NCI-H748 treated with DMSO at 0.1 percent for 48 hours (cell line): ENCODE measurements at regions not wholly inside any gene's neighbourhood (a gene's known extent, or its start where the extent isn't known, plus 50 kb on each side); places are given as distances from the start of the nearest gene placed in this dataset.

Experiments used
- DNase-seq: peaks from one replicate; lab custom pipeline; 2025; lab: John Stamatoyannopoulos, UW

GRCh38 chr7:16001477-16001876, 315.0 kb upstream of the MEOX2 start:
- no peak for DNase-seq

DNA sequence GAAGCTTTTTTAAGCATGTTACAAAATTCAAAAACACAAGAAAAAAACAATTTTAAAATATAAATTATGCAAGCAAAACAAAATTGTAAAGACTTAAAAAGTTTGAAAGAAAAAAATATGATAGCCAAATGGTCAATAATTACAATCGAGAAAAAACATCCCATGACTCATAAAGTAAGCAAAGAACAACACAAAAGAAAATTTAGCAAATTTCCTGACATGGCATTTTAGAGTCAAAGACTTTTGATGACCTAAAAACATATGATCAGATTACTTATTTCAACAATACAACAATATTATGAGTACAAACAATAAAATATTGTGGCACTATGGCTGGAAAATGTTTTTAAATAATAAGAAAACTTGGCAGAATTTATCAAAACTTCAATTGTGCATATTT, 312.1 kb upstream of the MEOX2 start:
- DNase-seq = no peak

DNA sequence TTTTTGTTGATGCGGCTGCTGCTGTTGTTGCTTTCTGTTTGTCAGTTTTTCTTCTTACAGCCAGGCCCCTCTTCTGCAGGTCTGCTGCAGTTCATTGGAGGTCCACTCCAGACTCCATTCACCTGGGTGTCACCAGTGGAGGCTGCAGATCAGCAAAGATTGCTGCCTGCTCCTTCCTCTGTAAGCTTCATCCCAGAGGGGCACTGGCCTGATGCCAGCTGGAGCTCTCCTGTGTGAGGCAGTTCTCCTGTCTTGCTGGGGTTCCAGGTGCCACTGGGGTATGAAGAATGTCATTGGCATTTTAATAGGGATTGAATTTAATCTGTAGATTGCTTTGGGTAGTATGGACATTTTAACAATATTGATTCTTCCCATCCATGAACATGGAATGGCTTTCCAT, 308.5 kb upstream of the MEOX2 start:
- no peak for DNase-seq

DNA sequence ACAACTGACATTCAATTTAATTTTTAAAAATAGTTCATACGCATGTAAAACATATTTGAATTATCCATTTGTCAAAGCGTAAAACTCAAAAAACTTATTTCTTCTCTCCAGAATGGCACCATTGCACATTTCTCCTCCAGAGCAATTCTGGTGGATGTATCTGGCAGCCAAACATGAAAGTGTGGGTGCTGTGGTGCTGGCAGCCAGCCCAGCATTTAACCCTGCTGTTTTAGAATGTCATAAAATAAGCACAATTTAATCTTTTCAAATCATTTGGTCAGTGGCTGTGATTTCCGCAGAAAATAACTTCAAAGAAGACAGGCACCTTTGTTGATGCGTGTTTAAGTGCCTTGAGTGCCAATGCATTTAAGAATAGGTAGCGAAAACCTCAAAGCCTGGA, 302.7 kb upstream of the MEOX2 start:
- DNase-seq = no peak

- DNase-seq = no peak
Observed at GRCh38 chr7:15985587-15986384, 299.3 kb upstream of the MEOX2 start.

- DNase-seq = no peak
Observed at GRCh38 chr7:15977663-15978062, 291.2 kb upstream of the MEOX2 start.

DNA sequence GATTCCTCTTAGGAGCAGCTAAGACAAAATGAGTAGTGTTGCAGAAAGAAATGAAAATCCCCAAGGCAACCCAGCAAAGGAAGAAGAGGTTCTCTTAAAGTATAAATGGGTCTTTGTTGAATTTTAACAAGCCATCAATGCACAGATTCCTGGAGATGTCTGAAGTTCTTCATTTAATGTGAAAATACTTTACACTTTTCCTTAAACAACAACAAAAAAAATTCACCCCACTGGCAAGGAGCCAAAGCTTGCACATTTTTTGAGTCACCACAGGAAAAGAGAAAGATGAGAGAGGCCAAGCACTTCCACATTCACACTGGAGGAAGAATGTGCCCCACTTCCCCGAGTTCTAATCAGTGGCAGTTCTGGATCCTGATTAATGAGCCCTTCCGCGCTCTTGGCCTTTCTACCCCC, 286.4 kb upstream of the MEOX2 start:
- DNase-seq = no peak

DNA sequence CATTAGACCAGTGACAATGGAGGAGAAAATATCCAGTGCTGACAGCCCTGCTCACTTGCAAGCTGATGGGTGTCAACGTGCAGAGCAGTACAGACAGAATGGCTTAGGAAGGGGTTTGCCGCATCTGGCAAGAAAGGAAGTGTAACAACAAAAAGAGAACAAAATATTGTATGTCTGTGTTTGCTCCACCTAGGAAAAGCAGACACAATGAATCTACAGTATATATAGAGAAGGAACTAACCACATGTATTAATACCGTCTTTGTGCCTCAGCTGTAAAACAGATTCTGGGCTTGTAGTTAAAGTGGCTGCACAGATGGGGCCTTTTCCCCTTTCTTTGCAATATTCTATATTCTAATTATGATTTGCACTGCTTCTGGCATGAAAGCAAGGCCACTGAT, 281.1 kb upstream of the MEOX2 start:
- DNase-seq = no peak

GRCh38 chr7:15967121-15967520, 280.6 kb upstream of the MEOX2 start:
- DNase-seq = no peak

DNA sequence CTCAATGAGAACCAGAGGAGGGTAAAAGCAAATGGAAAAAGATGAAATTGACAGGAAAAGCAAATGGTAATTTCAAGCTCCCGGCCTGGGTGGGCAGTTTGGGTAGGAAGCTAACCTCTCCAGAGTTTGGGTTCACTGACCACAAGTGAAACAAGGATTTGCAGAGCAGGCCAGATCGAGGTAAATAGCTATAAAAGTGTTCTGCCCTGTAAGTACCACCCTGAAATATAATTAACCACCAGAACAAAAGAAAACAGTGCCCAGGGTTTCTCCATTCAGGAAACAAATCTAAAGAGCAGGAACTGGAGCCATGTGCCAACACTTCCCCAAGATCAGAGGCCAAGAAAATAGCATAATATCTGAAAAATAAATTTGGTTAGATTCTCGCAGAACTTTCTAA, 276.7 kb upstream of the MEOX2 start:
- DNase-seq = no peak

DNA sequence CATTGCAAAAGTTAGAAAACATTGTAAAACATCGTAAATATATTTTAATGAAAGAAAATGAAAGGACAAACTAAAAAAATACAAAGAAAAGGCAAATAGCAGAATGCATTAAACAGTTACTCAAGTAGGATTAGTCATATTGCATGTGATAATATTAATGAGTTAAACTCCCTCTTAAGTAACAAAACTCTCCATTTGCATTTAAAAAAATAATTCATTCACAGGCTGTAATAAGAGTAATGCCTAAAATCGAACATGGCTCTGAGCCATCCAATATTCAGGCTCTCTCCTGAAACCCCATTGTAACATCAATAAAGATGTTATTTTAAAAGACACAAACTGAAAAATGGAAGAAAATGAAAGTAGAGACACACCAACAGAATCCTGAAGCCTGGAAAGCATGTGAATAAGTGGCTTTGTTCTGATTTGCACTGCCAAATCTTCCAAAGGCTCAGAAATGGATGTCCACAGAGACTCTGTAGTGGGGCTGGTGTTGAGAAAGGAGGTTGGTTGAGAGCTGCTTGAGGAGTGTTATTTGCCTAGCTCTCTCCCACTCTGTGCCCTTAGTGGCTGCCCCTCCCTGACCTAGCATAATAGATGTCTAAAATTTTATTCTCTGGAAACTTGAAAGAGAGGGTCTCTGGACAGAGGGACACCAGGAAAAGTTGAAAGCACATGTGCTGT, 268.3 kb upstream of the MEOX2 start:
- DNase-seq = no peak

DNA sequence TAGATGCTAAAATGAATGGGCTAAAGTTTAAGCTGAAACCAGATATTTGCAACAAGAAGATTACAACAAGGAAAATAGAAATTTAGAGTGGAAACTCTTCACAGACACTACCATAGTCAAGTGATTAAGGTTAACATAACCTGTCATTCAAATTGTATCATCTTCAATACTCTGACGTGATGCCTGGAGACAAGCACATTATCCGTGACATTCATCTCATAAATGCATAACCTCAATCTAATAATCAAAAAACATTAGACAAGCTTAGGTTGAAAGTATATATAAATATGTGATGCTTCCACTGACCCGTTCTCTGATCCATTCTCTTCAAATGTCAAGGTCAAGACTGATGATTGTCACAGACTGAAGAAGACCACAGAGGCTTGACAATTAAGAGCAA, 263.8 kb upstream of the MEOX2 start:
- no peak for DNase-seq

DNA sequence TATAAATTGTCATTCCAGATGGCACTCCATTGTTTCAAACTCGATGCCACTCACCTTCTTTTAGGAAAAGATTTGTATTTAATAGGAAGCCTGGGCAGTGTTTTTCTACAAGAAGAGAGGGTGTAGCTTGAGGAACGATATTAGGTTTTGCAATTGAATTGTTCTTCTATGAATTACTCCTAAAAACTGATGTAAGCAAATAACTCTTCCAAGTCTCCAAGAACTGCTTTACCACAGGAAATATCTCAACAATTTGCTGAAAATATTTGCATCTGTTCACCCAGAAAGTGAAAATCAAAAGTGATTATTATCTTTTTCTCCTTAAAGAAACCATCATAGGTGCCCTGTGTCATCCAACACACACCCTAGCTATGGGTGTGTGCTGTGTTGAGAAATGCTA, 261.3 kb upstream of the MEOX2 start:
- no peak for DNase-seq

DNA sequence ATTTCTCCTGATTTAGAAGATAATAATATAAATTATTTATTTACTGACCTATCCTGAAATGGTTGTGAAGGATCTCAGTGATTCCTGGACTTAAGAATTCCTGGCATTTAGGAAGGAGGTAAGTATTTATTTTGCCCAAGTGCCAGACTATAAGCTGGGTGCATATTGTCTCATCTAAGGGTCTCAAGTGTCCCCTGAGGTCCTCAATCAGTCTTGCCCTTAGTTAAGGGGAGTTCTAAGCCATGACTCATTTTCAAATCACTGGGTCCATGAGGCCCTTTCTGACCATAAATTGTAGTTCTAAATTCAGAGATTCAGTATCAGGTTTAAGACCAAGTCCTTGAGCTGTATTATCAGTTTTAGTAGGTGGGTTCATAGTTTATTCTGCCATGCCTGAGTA, 251.6 kb upstream of the MEOX2 start:
- DNase-seq = no peak

- DNase-seq = no peak
Observed at GRCh38 chr7:15937571-15937970, 251.1 kb upstream of the MEOX2 start.

DNA sequence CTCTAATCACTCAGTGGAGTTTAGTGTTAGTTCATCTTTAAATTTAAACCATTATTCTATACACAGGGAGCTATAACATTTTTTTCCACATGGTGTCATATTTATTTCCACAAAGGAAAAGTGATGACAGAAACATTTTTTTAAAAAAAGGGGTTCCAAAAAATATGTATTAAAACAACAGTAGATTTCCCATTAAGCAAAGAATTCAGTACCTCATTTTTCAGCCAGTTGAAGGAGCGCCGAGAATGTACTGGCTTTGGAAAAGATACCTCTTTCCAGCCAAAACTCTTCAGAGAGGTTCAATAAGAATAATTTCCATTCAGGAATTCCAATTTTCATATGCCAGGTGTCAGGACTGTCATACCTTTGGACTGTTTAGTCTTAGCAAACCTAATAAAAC, 250.5 kb upstream of the MEOX2 start:
- DNase-seq = no peak

GRCh38 chr7:15932318-15932717, 245.8 kb upstream of the MEOX2 start:
- no peak for DNase-seq

DNA sequence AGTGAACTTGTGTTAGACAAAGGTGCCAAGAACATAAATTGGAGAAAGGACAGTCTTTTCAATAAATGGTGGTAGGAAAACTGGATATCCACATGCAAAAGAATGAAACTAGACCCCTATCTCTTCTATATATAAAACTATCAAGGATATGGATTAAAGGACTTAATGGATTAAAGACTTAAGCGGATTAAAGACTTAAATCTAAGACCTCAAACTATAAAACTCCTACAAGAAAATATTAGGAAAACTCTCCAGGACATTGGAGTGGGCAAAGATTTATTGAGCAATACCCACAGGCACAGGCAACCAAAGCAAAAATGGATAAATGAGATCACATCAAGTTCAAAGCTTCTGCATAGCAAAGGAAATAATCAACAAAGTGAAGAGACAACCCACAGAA, 242.9 kb upstream of the MEOX2 start:
- DNase-seq = no peak

- no peak for DNase-seq
Observed at GRCh38 chr7:15925608-15926007, 239.1 kb upstream of the MEOX2 start.

- no peak for DNase-seq
Observed at GRCh38 chr7:15924910-15925309, 238.4 kb upstream of the MEOX2 start.

GRCh38 chr7:15922002-15922401, 235.5 kb upstream of the MEOX2 start:
- no peak for DNase-seq

DNA sequence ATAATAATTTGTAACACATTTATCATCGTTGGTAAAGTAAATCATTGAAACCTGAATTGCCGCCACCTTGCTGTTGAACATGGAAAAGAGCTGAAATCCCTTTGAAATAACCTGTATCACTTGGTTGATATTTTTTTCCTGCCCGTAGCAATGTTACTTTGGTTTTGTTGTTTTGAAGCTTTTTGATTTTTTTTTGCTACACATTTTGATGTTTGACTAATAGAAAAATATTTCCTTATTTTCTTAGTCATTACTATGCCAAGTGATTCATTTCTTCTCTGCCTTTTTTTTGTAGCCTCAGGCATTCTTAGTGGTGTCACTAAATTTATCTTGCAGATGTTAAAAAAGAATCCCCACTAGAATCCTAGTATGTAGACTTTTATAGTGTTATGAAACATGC, 235.1 kb upstream of the MEOX2 start:
- DNase-seq = no peak

DNA sequence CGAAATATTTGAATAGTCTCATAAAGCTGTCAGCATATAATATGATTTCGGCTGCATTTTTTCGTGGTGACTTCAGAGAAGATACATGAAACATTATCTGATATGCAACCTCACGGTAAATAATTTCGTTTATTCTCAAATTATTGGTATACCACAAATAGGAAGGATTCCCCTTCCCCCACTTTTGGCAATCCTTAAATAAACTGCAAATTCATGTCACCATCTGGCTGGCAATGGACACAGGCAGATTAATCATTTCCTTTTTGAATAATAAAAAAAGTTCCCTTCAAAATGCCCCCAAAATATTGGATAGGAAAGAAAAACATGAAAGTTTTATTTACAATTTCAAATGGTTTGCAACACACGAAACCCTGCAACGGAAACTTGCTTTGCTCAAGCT, 234.5 kb upstream of the MEOX2 start:
- DNase-seq = no peak
